ENCODE measurements at regions not wholly inside any gene's neighbourhood (a gene's known extent, or its start where the extent isn't known, plus 50 kb on each side); places are given as distances from the start of the nearest gene placed in this dataset.

DNA sequence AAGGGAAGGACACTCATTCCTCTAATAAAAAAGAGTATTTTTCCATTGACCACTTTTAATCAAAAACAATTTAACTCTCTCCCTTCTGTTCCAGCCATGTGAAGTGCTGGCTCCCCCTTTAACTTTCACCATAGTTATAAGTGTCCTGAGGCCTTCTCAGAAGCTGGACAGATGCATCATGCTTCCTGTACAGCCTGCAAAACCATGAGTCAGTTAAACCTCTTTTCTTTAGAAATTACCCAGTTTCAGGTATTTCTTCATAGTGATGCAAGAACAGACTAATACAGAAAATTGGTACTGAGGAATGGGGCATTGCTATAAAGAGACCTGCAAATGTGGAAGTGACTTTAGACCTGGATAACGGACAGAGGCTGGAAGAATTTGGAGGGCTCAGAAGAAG lies 643.6 kb upstream of the DDX18 start:
- TF ChIP-seq ZFP3 (CRISPR knock-in tag; IDR thresholded peaks at IDR 0.05) (no peak), CSDC2 (CRISPR knock-in tag; IDR thresholded peaks at IDR 0.05) (no peak), SNAI2 (CRISPR knock-in tag; IDR thresholded peaks at IDR 0.05) (no peak), ZNF565 (CRISPR knock-in tag; conservative IDR thresholded peaks at IDR 0.05; ENCODE audit: low read depth) (no peak), ZNF70 (CRISPR knock-in tag; IDR thresholded peaks at IDR 0.05) (no peak), ARNTL (CRISPR knock-in tag; IDR thresholded peaks at IDR 0.05; ENCODE audit: borderline replicate concordance, low read depth) (no peak), TOX (CRISPR knock-in tag; IDR thresholded peaks at IDR 0.05; ENCODE audit: borderline replicate concordance) (no peak), ISL1 (CRISPR knock-in tag; IDR thresholded peaks at IDR 0.05) (no peak), ZC3H10 (CRISPR knock-in tag; IDR thresholded peaks at IDR 0.05) (no peak), OSR1 (CRISPR knock-in tag; IDR thresholded peaks at IDR 0.05) (no peak), ZNF8 (CRISPR knock-in tag; IDR thresholded peaks at IDR 0.05) (no peak)
- TF ChIP-seq, protein P1, sequence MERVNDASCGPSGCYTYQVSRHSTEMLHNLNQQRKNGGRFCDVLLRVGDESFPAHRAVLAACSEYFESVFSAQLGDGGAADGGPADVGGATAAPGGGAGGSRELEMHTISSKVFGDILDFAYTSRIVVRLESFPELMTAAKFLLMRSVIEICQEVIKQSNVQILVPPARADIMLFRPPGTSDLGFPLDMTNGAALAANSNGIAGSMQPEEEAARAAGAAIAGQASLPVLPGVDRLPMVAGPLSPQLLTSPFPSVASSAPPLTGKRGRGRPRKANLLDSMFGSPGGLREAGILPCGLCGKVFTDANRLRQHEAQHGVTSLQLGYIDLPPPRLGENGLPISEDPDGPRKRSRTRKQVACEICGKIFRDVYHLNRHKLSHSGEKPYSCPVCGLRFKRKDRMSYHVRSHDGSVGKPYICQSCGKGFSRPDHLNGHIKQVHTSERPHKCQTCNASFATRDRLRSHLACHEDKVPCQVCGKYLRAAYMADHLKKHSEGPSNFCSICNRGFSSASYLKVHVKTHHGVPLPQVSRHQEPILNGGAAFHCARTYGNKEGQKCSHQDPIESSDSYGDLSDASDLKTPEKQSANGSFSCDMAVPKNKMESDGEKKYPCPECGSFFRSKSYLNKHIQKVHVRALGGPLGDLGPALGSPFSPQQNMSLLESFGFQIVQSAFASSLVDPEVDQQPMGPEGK (CRISPR knock-in tag; IDR thresholded peaks at IDR 0.05; ENCODE audit: borderline replicate concordance): no peak
- TF ChIP-seq, protein P2, sequence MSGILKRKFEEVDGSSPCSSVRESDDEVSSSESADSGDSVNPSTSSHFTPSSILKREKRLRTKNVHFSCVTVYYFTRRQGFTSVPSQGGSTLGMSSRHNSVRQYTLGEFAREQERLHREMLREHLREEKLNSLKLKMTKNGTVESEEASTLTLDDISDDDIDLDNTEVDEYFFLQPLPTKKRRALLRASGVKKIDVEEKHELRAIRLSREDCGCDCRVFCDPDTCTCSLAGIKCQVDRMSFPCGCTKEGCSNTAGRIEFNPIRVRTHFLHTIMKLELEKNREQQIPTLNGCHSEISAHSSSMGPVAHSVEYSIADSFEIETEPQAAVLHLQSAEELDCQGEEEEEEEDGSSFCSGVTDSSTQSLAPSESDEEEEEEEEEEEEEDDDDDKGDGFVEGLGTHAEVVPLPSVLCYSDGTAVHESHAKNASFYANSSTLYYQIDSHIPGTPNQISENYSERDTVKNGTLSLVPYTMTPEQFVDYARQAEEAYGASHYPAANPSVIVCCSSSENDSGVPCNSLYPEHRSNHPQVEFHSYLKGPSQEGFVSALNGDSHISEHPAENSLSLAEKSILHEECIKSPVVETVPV (CRISPR knock-in tag; IDR thresholded peaks at IDR 0.05): no peak
- TF ChIP-seq, protein P3, sequence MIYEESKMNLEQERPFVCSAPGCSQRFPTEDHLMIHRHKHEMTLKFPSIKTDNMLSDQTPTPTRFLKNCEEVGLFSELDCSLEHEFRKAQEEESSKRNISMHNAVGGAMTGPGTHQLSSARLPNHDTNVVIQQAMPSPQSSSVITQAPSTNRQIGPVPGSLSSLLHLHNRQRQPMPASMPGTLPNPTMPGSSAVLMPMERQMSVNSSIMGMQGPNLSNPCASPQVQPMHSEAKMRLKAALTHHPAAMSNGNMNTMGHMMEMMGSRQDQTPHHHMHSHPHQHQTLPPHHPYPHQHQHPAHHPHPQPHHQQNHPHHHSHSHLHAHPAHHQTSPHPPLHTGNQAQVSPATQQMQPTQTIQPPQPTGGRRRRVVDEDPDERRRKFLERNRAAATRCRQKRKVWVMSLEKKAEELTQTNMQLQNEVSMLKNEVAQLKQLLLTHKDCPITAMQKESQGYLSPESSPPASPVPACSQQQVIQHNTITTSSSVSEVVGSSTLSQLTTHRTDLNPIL (CRISPR knock-in tag; IDR thresholded peaks at IDR 0.05; ENCODE audit: low read depth): no peak
